ENCODE measurements at regions not wholly inside any gene's neighbourhood (a gene's known extent, or its start where the extent isn't known, plus 50 kb on each side); places are given as distances from the start of the nearest gene placed in this dataset.
A peak's percentile ranks its signal among the peaks of the same experiment; 100 is the strongest.
"Not testable (repeated sequence)": the region's sequence is repeated elsewhere in the genome, so short reads cannot be mapped to it uniquely, and the experiment has no call there.

- TF ChIP-seq CTCF (IDR thresholded peaks at IDR 0.05; ENCODE audit: insufficient read depth, low read length, poor library complexity, severe bottlenecking), result peak; percentile 29
- no peak for DNase-seq (ENCODE audit: extremely low read depth, insufficient read length)
- no peak overlapping the region for H3K4me3 ChIP-seq (replicated peaks; ENCODE audit: low read depth, low read length)
Measured at GRCh38 chrX:37509349-37509748, 62.1 kb upstream of the LANCL3 start.

GRCh38 chrX:37516512-37516911, 54.9 kb upstream of the LANCL3 start:
- DNase-seq (ENCODE audit: extremely low read depth, insufficient read length); H3K36me3 ChIP-seq (ENCODE audit: control insufficient read depth, insufficient read depth, low read length); H3K27me3 ChIP-seq (replicated peaks; ENCODE audit: control insufficient read depth, insufficient read depth, low read length); H3K4me3 ChIP-seq (replicated peaks; ENCODE audit: low read depth, low read length): not testable (repeated sequence)

More at GRCh38 chrX:37509349-37509748, 62.1 kb upstream of the LANCL3 start:
- Histone ChIP-seq H3K27me3 (replicated peaks; ENCODE audit: control insufficient read depth, insufficient read depth, low read length) (no peaks in the 10 kb centered on the region), H3K36me3 (ENCODE audit: control insufficient read depth, insufficient read depth, low read length) (no peaks in the 10 kb centered on the region)

- not testable (repeated sequence) for H3K4me3 ChIP-seq (replicated peaks; ENCODE audit: low read depth, low read length); H3K27me3 ChIP-seq (replicated peaks; ENCODE audit: control insufficient read depth, insufficient read depth, low read length); DNase-seq (ENCODE audit: extremely low read depth, insufficient read length); H3K36me3 ChIP-seq (ENCODE audit: control insufficient read depth, insufficient read depth, low read length)
Measured at GRCh38 chrX:37519261-37519660, 52.2 kb upstream of the LANCL3 start.

- not testable (repeated sequence) for H3K4me3 ChIP-seq (replicated peaks; ENCODE audit: low read depth, low read length); DNase-seq (ENCODE audit: extremely low read depth, insufficient read length); H3K36me3 ChIP-seq (ENCODE audit: control insufficient read depth, insufficient read depth, low read length); H3K27me3 ChIP-seq (replicated peaks; ENCODE audit: control insufficient read depth, insufficient read depth, low read length)
Measured at GRCh38 chrX:37520860-37521450, 50.5 kb upstream of the LANCL3 start.
